ENCODE measurements at regions not wholly inside any gene's neighbourhood (a gene's known extent, or its start where the extent isn't known, plus 50 kb on each side); places are given as distances from the start of the nearest gene placed in this dataset.

DNA sequence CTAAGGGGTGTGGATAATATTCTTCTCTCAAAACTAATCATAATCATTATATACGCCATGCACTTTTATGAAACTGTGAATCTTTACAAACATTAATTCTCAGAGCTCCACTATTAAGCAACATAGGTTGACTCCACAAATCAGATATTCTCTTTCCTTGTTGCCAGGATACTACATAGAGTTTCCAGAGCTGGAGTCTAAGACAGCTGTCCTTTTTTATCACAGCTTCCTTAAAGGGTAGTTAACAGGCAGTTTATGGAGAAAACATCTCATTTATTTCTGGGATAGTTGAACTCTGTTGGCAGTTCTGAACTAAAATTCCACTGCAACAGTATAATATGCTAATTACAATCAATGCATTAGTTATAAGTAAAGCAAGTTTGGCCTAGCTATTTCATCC lies 152.1 kb upstream of the PPP1R2C start:
- TF ChIP-seq, protein P1, sequence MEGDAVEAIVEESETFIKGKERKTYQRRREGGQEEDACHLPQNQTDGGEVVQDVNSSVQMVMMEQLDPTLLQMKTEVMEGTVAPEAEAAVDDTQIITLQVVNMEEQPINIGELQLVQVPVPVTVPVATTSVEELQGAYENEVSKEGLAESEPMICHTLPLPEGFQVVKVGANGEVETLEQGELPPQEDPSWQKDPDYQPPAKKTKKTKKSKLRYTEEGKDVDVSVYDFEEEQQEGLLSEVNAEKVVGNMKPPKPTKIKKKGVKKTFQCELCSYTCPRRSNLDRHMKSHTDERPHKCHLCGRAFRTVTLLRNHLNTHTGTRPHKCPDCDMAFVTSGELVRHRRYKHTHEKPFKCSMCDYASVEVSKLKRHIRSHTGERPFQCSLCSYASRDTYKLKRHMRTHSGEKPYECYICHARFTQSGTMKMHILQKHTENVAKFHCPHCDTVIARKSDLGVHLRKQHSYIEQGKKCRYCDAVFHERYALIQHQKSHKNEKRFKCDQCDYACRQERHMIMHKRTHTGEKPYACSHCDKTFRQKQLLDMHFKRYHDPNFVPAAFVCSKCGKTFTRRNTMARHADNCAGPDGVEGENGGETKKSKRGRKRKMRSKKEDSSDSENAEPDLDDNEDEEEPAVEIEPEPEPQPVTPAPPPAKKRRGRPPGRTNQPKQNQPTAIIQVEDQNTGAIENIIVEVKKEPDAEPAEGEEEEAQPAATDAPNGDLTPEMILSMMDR (IDR thresholded peaks at IDR 0.05; ENCODE audit: borderline replicate concordance, insufficient read depth, low read depth, low read length) = no peak
- H3K4me3 ChIP-seq (ENCODE audit: low read depth, low read length) = no peak overlapping the region

DNA sequence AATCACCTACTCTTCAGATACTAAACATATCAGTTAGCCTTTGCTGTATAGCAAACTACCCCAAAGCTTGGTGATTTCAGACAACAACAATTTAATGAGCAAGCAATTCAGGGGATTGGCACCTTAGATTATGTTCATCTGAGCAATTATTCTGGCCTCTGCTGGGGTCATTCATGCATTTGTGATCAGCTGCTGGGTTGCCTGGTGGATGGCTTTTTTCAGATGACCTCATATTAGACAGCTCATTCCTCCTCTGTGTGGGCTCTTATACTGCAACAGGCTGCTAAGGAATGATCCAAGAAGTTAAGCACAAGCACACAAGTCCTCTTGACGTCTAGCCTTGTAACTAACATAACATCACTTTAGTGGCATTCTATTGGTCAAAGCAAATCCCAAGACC lies 153.0 kb upstream of the PPP1R2C start:
- H3K4me3 ChIP-seq (ENCODE audit: low read depth, low read length) = no peak overlapping the region
- TF ChIP-seq, protein P1 (IDR thresholded peaks at IDR 0.05; ENCODE audit: borderline replicate concordance, insufficient read depth, low read depth, low read length) = no peak

DNA sequence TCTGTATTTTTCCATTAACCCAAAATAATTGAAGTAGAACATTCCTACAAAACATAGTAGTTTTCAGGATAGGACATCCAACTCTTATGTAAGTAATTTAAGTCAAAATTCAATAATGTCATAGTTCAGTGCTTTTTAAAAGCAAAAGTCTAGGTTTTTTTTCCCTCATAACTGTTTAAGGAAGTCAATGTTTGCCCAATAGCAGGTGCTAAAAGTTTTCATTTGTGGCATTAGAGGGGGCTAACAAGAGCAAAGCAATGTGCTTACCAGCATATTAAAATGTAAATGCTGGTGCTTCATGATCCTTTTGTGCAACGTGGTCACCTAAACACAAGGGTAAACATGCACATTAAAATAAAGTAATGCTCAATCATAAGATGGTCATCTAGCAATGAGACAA lies 155.2 kb upstream of the PPP1R2C start:
- H3K4me3 ChIP-seq (ENCODE audit: low read depth, low read length) = no peak overlapping the region
- TF ChIP-seq, protein P1 (IDR thresholded peaks at IDR 0.05; ENCODE audit: borderline replicate concordance, insufficient read depth, low read depth, low read length) = no peak

DNA sequence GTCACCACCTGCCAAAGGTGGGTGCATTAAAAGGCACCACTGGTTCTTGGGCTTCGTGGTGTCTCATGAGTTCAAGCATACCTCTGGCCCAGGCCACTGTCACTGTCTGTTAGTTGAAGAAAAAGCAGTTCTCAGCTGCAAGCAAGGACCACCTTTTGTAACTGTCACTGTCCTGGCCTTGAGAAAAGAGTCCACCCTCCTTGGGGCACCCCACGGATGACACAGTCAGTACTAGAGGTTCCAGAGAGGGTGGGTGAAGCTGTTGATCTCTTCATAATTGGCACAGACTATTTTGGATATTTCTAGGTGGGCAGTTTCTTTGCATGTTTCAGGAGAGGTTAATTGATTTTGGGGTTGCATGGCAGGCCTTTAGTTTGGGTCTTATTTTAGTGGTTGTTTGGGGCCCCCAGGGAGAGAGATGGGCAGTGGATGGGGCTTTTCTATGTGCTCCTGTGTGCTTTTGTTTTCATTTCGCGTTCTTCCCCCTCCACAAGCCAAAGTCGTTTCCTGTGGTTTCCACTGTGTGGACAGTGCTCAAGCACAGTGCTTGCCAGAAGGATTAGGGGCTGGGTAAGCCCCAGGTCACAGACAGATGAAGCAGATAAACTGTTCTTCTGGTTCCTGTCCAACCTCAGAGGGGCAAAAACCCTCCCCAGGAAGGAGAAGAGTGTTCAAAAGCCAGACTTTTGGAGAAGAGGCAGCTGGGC lies 156.2 kb upstream of the PPP1R2C start:
- peak overlapping the region; percentile 10 for H3K4me3 ChIP-seq (ENCODE audit: low read depth, low read length)
- TF ChIP-seq, protein P1 (IDR thresholded peaks at IDR 0.05; ENCODE audit: borderline replicate concordance, insufficient read depth, low read depth, low read length) = no peak

DNA sequence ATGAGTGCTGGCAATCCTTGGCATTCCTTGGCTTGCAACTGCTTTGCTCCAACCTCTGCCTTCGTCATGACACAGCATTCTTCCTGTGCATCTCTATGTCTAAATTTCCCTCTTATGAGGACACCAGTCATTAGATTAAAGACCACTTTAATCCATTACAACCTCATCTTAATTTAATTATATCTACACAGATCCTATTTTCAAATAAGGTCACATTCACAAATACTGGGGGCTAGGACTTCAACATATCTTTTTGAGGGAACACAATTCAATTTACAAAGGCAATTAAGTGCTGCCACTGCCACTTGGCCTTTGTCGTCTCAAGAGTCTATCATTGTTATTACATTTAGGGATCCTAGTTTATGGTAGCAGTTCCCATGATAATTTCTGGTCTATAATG lies 163.7 kb upstream of the PPP1R2C start:
- H3K4me3 ChIP-seq (ENCODE audit: low read depth, low read length) = no peak overlapping the region

DNA sequence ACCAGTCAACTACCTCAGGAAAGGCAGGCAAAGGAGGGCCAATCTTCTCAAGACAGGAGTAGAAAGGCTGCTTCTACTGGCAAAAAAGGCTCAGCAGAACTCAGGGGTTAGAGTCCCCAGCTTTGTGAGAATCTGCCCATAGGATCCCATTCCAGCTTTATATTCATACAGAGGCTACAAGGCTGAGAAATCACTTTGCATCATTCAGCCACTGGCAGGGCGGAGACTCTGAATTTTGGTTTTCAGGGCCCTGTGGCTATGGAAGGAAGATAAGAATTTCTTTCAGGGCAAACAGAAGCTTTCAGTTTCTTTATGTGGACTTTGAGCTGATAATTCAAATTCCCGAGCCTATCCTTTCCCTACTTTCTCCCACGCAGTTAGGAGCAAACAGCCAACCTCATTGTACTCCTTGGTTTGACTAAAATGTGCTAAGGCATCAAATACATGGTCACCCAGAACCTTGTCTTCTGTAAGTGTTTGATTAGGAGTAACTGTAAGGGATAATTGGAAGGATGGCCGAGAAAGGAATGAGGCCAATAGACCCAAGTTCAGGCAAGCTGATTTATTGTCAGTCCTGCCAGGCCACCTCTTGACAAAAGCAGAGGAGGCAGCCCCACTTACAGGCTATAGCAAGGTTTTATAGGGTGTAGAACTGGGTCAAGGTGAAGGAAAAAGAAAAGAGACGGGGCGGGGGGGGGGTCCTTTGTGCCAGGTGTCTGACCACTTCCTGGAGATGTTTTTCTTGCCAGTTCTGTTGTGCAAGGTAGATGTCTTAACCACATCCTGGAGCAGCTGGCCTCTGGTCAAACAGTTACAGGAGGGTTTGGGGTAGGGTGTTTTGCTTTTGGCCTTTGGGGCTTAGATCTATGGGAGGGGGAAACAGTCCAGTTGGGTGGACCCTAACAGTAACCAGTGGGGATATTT lies 165.3 kb upstream of the PPP1R2C start:
- no peak overlapping the region for H3K4me3 ChIP-seq (ENCODE audit: low read depth, low read length)
- TF ChIP-seq, protein P1 (IDR thresholded peaks at IDR 0.05; ENCODE audit: borderline replicate concordance, insufficient read depth, low read depth, low read length) = no peak

More for the DNA sequence above, 163.7 kb upstream of the PPP1R2C start:
- TF ChIP-seq, protein P1 (IDR thresholded peaks at IDR 0.05; ENCODE audit: borderline replicate concordance, insufficient read depth, low read depth, low read length) = no peak
